ENCODE measurements at regions not wholly inside any gene's neighbourhood (a gene's known extent, or its start where the extent isn't known, plus 50 kb on each side); places are given as distances from the start of the nearest gene placed in this dataset.

- ATAC-seq: no peak
- TF ChIP-seq ZNF70 (CRISPR knock-in tag; IDR thresholded peaks at IDR 0.05) (no peak), PATZ1 (CRISPR knock-in tag; IDR thresholded peaks at IDR 0.05; ENCODE audit: borderline replicate concordance) (no peak), BACH2 (CRISPR knock-in tag; IDR thresholded peaks at IDR 0.05; ENCODE audit: borderline replicate concordance) (no peak), CSDC2 (CRISPR knock-in tag; IDR thresholded peaks at IDR 0.05) (no peak), GLIS3 (CRISPR knock-in tag; IDR thresholded peaks at IDR 0.05) (no peak), TSHZ2 (CRISPR knock-in tag; IDR thresholded peaks at IDR 0.05) (no peak), ZNF8 (CRISPR knock-in tag; IDR thresholded peaks at IDR 0.05) (no peak), PPARA (CRISPR knock-in tag; IDR thresholded peaks at IDR 0.05; ENCODE audit: borderline replicate concordance) (no peak), POU6F1 (CRISPR knock-in tag; IDR thresholded peaks at IDR 0.05; ENCODE audit: borderline replicate concordance, low read depth) (no peak)
Observed at GRCh38 chr6:156205678-156206077, 571.5 kb upstream of the ARID1B start.

GRCh38 chr6:156199182-156199581 lies 578.0 kb upstream of the ARID1B start:
- no peak for TF ChIP-seq ISL1 (CRISPR knock-in tag; IDR thresholded peaks at IDR 0.05)
- no peak for TF ChIP-seq GLIS3 (CRISPR knock-in tag; IDR thresholded peaks at IDR 0.05)
- TF ChIP-seq TSHZ2 (CRISPR knock-in tag; IDR thresholded peaks at IDR 0.05): no peak
- TF ChIP-seq BACH2 (CRISPR knock-in tag; IDR thresholded peaks at IDR 0.05; ENCODE audit: borderline replicate concordance): no peak
- TF ChIP-seq CSDC2 (CRISPR knock-in tag; IDR thresholded peaks at IDR 0.05): no peak
- no peak for TF ChIP-seq PATZ1 (CRISPR knock-in tag; IDR thresholded peaks at IDR 0.05; ENCODE audit: borderline replicate concordance)
- TF ChIP-seq ZNF8 (CRISPR knock-in tag; IDR thresholded peaks at IDR 0.05): no peak
- no peak for TF ChIP-seq SNAI2 (CRISPR knock-in tag; IDR thresholded peaks at IDR 0.05)
- no peak for TF ChIP-seq CREB5 (CRISPR knock-in tag; IDR thresholded peaks at IDR 0.05; ENCODE audit: low read depth)
- TF ChIP-seq PPARA (CRISPR knock-in tag; IDR thresholded peaks at IDR 0.05; ENCODE audit: borderline replicate concordance): no peak
- TF ChIP-seq ZFP3 (CRISPR knock-in tag; IDR thresholded peaks at IDR 0.05): no peak
- no peak for ATAC-seq

- ATAC-seq: no peak
- TF ChIP-seq RARB (CRISPR knock-in tag; IDR thresholded peaks at IDR 0.05): no peak
- no peak for TF ChIP-seq TCF4 (CRISPR knock-in tag; IDR thresholded peaks at IDR 0.05; ENCODE audit: borderline replicate concordance)
- no peak for TF ChIP-seq CSRNP3 (CRISPR knock-in tag; IDR thresholded peaks at IDR 0.05)
- no peak for TF ChIP-seq PPARA (CRISPR knock-in tag; IDR thresholded peaks at IDR 0.05; ENCODE audit: borderline replicate concordance)
- no peak for TF ChIP-seq ZC3H10 (CRISPR knock-in tag; IDR thresholded peaks at IDR 0.05)
- no peak for TF ChIP-seq POU6F1 (CRISPR knock-in tag; IDR thresholded peaks at IDR 0.05; ENCODE audit: borderline replicate concordance, low read depth)
- no peak for TF ChIP-seq ZFP30 (CRISPR knock-in tag; IDR thresholded peaks at IDR 0.05)
- no peak for TF ChIP-seq ZNF565 (CRISPR knock-in tag; conservative IDR thresholded peaks at IDR 0.05; ENCODE audit: low read depth)
- TF ChIP-seq PATZ1 (CRISPR knock-in tag; IDR thresholded peaks at IDR 0.05; ENCODE audit: borderline replicate concordance): no peak
Observed at GRCh38 chr6:156197513-156197912, 579.7 kb upstream of the ARID1B start.
